Activated gamma-delta T cell treated with Interleukin-2 at 50 U/mL for 16 hours (primary cell): ENCODE measurements at regions not wholly inside any gene's neighbourhood (a gene's known extent, or its start where the extent isn't known, plus 50 kb on each side); places are given as distances from the start of the nearest gene placed in this dataset.

ENCODE experiments used
- DNase-seq: peaks from one replicate; pipeline ENCODE4 v3.0.0-alpha.2; 2020

- no peak for DNase-seq
Measured at GRCh38 chr3:124282751-124283651, 291.1 kb upstream of the ROPN1 start.

GRCh38 chr3:124283652-124284023, 291.7 kb upstream of the ROPN1 start:
- no peak for DNase-seq

- DNase-seq, result no peak
Measured at GRCh38 chr3:124288996-124289395, 297.1 kb upstream of the ROPN1 start.

GRCh38 chr3:124291008-124291407, 299.1 kb upstream of the ROPN1 start:
- DNase-seq, result no peak

- no peak for DNase-seq
Measured at GRCh38 chr3:124292329-124292728, 300.4 kb upstream of the ROPN1 start.

- no peak for DNase-seq
Measured at GRCh38 chr3:124293584-124293983, 301.7 kb upstream of the ROPN1 start.

GRCh38 chr3:124295362-124295761, 303.4 kb upstream of the ROPN1 start:
- no peak for DNase-seq

GRCh38 chr3:124296406-124296805, 304.5 kb upstream of the ROPN1 start:
- no peak for DNase-seq

- DNase-seq, result no peak
Measured at GRCh38 chr3:124297062-124297980, 305.4 kb upstream of the ROPN1 start.

GRCh38 chr3:124298301-124298700, 306.4 kb upstream of the ROPN1 start:
- no peak for DNase-seq

- DNase-seq, result no peak
Measured at GRCh38 chr3:124298951-124299350, 307.0 kb upstream of the ROPN1 start.

- DNase-seq, result no peak
Measured at GRCh38 chr3:124299831-124300230, 307.9 kb upstream of the ROPN1 start.

GRCh38 chr3:124300416-124300815, 308.5 kb upstream of the ROPN1 start:
- no peak for DNase-seq

- no peak for DNase-seq
Measured at GRCh38 chr3:124303305-124303910, 311.5 kb upstream of the ROPN1 start.

- no peak for DNase-seq
Measured at GRCh38 chr3:124306665-124307064, 314.7 kb upstream of the ROPN1 start.

- DNase-seq, result no peak
Measured at GRCh38 chr3:124313621-124314020, 321.7 kb upstream of the ROPN1 start.

GRCh38 chr3:124315215-124316033, 323.5 kb upstream of the ROPN1 start:
- no peak for DNase-seq

- no peak for DNase-seq
Measured at GRCh38 chr3:124316034-124316287, 324.0 kb upstream of the ROPN1 start.

- DNase-seq, result no peak
Measured at GRCh38 chr3:124318014-124318413, 326.1 kb upstream of the ROPN1 start.

- DNase-seq, result no peak
Measured at GRCh38 chr3:124318656-124319055, 326.7 kb upstream of the ROPN1 start.

GRCh38 chr3:124320976-124321375, 329.1 kb upstream of the ROPN1 start:
- no peak for DNase-seq

GRCh38 chr3:124322309-124322880, 330.5 kb upstream of the ROPN1 start:
- DNase-seq, result no peak
